ENCODE measurements at regions not wholly inside any gene's neighbourhood (a gene's known extent, or its start where the extent isn't known, plus 50 kb on each side); places are given as distances from the start of the nearest gene placed in this dataset.
"Not testable (repeated sequence)": the region's sequence is repeated elsewhere in the genome, so short reads cannot be mapped to it uniquely, and the experiment has no call there.

DNA sequence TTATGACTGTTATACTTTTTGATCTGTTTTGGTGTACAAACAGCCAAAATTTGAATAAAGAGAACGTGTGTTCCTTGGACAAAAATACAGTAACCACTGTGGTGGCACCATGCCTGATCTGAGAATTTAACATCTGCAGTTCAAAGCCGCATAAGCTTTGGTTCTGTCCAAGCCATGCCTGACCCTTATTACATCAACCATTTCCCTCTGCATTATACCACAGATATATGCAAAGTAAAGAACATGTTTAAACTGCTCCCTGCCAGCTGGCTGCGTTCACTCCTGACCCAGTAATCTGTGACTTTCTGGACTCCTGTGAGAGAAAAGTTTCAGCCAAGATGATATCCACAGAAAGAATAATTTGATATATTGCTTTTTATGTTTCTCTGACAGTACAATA lies 890.5 kb upstream of the ANO3 start:
- in situ Hi-C loops (cut with HindIII; ENCODE audit: low pct_unique_long_range_greater_than_20kb, low sequenced_read_pairs) = no loop called here
- no peak for DNase-seq (ENCODE audit: low read depth, low spot score)

DNA sequence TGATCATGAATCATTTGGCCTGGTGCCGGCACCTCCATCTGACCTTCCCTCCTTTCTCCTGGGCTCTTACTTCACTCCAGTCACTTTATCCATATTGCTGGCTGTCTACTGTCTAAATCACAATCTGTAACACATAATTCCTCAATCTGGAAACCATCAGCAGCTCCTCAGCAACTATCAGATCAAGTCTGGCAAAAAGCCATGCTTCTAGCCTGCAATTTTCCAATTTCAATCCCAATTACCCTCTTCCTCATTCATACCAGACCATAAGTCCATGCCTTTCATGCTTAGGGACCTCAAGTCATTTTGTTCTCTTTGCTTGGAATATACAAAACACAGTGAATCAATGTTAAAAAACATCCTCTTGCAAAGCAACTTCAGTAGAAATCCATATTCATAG lies 882.8 kb upstream of the ANO3 start:
- in situ Hi-C loops (cut with HindIII; ENCODE audit: low pct_unique_long_range_greater_than_20kb, low sequenced_read_pairs) = no loop called here
- DNase-seq (ENCODE audit: low read depth, low spot score) = no peak

DNA sequence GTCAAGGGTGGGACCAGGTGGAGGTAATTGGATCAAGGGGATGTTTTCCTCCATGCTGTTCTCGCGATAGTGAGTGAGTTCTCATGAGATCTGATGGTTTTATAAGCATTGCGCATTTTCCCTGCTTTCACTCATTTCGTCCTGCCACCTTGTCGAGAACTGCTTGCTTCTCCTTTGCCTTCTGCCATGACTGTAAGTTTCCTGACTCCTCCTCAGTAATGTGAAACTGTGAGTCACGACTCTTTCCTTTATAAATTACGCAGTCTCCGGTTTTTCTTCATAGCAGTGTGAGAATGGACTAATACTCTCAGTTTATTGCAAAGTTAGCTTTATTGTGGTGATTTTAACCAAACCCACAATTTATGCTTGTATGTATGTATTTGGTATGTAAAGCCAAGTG lies 878.5 kb upstream of the ANO3 start:
- DNase-seq (ENCODE audit: low read depth, low spot score) = peak; percentile 6
- in situ Hi-C loops (cut with HindIII; ENCODE audit: low pct_unique_long_range_greater_than_20kb, low sequenced_read_pairs) = no loop called here

DNA sequence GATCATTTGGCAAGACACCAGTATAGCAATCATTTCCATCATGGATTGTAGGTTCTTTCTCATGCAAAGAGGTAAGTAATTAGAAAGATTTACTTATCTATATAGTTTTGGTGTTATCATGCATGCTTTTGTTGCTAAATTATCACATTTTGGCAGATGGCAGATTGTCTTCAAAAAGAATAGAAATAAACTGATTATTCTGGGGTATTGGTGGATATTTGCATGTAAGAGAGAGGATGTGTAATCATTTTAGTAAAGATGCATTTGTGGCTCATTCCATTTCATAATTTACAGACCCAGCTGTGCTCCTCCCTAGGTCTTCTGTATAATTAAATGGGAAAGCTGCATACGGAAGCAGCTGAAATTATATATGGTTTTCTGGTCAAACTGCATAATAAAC lies 875.7 kb upstream of the ANO3 start:
- in situ Hi-C loops (cut with HindIII; ENCODE audit: low pct_unique_long_range_greater_than_20kb, low sequenced_read_pairs) = no loop called here
- no peak for DNase-seq (ENCODE audit: low read depth, low spot score)

DNA sequence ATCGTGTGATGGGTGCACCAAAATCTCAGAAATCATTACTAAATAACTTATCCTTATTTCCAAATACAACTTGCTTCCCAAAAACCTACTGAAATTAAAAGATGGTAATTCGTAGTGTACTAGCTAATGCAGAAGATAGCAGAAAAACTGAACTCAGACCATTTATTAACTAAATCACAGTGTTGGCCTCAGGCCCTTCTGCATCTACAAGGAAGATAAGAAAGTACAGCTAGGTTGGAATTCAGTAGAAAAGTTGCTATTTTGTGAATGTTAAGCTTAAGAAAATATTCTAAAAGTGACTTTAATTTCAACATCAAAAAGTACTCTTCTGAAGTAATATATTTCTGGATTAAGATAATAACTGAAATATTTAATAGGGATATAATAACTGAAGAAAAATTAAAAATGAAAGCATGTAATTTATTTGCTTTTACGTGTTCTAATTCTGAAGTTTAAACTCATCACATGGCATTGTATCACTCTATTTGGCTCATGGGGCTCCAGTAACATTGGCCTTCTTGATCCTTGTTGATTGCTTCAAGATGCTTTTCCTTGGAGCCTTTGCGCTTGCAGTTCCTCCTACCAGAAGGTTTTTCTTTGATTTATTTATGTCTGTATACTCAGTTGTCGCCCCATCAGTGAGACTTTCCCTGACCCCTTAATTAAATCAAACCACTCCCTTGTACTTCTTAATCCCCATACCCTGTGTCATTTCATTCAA lies 847.9 kb upstream of the ANO3 start:
- no peak for DNase-seq (ENCODE audit: low read depth, low spot score)
- in situ Hi-C loops (cut with HindIII; ENCODE audit: low pct_unique_long_range_greater_than_20kb, low sequenced_read_pairs) = no loop called here

DNA sequence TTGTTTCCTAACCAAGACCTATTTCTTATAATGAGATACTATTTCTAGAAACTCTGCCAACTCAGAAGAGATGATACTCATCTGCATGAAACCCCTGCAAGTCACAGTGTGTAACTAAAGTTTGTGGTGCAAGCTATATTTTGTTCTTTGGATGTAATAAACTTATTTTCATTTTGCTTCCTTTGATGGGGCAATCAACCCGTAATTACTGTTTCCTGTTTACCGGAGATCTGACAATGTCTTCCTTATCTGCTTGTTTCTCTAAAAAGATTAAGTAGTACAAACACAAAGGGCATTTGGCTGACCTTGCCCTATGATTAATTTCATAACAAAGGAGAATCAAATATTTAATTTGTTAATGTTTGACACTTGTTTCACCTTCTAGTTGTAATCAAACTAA lies 846.6 kb upstream of the ANO3 start:
- DNase-seq (ENCODE audit: low read depth, low spot score) = peak; percentile 1
- in situ Hi-C loops (cut with HindIII; ENCODE audit: low pct_unique_long_range_greater_than_20kb, low sequenced_read_pairs) = no loop called here

DNA sequence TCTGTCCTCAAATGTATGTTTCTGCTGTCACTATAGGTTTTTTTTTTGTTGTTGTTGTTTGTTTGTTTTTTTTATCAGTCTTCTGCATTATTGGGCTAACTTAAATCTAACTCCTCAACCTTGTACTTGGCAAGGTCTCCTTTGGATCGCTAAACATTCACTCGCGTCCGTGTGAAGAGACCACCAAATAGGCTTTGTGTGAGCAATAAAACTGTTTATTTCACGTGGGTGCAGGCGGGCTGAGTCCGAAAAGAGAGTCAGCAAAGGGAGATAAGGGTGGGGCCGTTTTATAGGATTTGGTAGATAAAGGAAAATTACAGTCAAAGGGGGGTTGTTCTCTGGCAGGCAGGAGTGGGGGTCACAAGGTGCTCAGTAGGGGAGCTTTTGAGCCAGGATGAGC lies 845.6 kb upstream of the ANO3 start:
- in situ Hi-C loops (cut with HindIII; ENCODE audit: low pct_unique_long_range_greater_than_20kb, low sequenced_read_pairs); DNase-seq (ENCODE audit: low read depth, low spot score): not testable (repeated sequence)

DNA sequence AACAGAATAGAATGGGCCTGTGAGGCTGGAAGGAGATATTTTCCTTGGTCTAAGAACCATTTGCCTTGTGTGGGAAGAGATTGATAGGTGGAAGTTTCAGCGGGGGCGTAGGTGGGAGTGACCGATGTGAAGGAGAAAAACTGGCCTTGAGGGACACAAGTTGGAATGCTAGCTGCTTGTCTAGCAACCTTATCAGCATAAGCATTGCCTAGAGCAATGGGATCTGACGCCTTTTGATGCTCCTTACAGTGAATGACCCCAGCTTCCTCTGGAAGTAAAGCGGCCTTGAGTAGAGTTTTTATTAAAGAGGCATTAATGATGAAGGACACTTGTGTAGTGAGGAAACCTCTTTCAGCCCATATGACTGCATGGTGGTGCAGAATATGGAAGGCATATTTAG lies 843.8 kb upstream of the ANO3 start:
- DNase-seq (ENCODE audit: low read depth, low spot score); in situ Hi-C loops (cut with HindIII; ENCODE audit: low pct_unique_long_range_greater_than_20kb, low sequenced_read_pairs): not testable (repeated sequence)

DNA sequence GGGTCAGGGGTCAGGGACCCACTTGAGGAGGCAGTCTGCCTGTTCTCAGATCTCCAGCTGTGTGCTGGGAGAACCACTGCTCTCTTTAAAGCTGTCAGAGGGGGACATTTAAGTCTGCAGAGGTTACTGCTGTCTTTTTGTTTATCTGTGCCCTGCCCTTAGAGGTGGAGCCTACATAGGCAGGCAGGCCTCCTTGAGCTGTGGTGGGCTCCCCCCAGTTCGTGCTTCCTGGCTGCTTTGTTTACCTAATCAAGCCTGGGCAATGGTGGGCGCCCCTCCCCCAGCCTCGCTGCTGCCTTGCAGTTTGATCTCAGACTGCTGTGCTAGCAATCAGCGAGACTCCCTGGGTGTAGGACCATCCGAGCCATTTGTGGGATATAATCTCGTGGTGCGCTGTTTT lies 830.5 kb upstream of the ANO3 start:
- DNase-seq (ENCODE audit: low read depth, low spot score); in situ Hi-C loops (cut with HindIII; ENCODE audit: low pct_unique_long_range_greater_than_20kb, low sequenced_read_pairs): not testable (repeated sequence)

DNA sequence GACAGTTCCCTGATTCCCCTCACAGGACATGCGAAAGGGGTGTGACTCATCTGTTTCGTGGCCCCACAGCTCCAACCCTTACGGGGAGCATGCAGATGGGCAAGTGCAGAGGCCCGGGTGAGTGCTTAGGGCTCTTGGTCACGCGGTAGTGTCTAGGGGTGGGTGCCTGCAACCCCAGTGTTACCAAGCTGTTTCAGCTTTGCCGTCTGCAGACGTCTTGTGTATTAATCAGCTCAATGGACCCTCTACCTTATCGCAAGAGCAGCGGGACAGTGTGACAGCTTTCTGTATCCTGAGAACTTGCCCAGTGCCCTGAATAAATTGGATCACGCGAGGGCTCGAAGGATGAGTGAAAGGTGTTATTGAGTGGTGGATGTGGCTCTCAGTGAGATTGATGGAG lies 816.4 kb upstream of the ANO3 start:
- no peak for DNase-seq (ENCODE audit: low read depth, low spot score)
- in situ Hi-C loops (cut with HindIII; ENCODE audit: low pct_unique_long_range_greater_than_20kb, low sequenced_read_pairs) = no loop called here

DNA sequence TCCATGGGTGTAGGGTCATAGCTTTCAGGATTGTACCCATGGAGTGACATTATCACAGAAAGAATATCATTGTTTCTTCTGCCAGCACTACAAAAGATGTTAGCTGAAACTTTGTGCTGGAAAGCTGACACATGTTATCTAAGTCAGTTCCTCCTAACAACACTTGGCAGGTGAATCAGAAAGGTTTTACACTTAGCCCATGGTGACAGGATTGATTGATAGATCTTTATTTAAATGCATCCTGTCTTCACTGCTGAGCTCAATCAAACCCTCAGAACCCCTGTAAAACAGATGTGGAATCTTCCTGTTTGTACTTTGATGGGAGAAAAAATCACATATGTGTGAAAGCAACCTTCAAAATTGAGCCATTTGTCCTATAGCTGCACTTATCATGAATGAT lies 811.5 kb upstream of the ANO3 start:
- in situ Hi-C loops (cut with HindIII; ENCODE audit: low pct_unique_long_range_greater_than_20kb, low sequenced_read_pairs) = no loop called here
- DNase-seq (ENCODE audit: low read depth, low spot score) = no peak

DNA sequence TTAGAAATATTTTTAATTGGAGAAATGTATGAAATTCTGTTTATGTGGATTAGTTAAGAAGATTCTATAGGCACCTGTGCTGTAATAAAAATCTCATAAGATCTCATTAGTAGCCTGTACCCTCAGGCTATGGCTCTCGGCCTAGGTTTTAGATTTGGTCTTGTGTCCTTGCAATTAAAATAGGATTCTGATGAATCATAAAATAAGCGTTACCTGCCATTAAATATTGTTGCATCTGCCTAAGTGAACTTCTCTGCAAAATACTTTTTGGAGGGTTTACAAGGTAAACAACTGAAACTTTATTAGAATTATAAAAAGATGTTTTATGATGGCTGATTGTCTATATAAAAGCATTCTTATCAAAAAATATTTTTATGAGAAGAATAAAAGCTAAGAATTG lies 804.1 kb upstream of the ANO3 start:
- in situ Hi-C loops (cut with HindIII; ENCODE audit: low pct_unique_long_range_greater_than_20kb, low sequenced_read_pairs) = no loop called here
- no peak for DNase-seq (ENCODE audit: low read depth, low spot score)

DNA sequence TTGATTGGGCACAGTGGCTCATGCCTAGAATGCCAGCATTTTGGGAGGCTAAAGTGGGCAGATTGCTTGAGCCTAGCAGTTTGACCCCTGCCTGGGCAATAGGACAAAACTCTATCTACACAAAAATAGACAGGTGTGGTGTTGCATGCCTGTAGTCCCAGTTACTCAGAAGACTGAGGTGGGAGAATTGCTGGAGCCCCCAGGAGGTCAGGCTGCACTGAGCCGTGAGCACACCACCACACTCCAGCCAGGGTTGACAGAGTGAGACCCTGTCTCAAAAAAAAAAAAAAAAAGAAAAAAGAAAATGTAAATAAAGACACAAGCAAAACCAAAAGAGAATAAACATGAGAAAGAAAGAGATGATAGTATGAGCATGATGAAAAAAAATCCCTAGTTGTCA lies 802.4 kb upstream of the ANO3 start:
- in situ Hi-C loops (cut with HindIII; ENCODE audit: low pct_unique_long_range_greater_than_20kb, low sequenced_read_pairs) = no loop called here
- DNase-seq (ENCODE audit: low read depth, low spot score) = no peak

DNA sequence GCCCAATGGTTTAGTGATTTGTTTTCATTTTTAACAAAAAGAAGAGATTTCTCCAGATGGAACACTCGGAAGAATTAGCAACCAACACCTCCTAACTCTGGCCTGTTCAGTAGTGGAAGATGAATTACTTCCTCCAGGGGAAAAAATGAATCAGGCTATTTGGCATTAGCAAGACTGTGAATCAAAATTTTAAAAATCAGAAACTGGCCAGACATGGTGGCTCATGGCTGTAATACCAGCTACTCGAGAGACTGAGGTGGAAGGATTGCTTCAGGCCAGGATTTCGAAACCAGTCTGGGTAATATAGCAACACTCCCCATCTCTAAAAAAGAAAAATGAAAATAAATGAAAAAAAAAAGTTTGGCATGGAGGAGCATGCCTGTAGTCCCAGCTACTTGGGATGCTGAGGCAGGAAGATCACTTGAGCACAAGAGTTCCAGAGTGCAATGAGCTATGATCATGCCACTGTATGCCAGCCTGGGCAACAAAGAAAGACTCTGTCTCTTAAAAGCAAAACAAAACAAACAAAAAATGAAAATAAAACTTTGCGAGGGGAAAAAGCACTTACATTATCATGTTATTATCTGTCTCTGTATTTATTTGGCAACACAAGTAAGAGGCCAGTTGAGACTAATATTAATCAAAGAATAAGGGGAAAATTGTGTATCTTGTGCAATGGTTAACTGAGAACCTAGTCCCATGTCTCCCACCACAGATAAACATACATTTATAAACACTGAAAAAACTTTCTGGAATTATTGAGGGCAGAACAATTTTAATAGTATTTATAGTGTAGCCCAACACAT lies 796.3 kb upstream of the ANO3 start:
- in situ Hi-C loops (cut with HindIII; ENCODE audit: low pct_unique_long_range_greater_than_20kb, low sequenced_read_pairs) = no loop called here
- no peak for DNase-seq (ENCODE audit: low read depth, low spot score)

DNA sequence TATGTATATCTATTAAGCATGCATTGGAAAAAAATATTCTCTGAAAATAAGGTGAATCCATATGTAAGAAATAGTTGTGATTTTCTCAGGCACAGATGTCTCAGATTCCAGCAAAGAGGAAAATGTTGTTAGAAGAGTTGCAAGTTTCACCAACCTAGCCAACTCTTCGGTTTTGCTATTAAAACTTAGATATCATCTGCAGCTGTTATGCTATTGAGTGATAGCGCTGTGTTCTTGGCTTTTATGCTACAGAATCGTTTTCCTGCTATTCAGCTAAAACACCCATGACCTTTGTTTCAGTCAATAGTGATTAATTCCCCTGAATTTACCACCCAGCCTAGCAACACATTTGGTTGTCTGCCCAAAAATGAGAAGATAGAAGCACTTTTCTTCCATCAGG lies 795.6 kb upstream of the ANO3 start:
- no peak for DNase-seq (ENCODE audit: low read depth, low spot score)
- in situ Hi-C loops (cut with HindIII; ENCODE audit: low pct_unique_long_range_greater_than_20kb, low sequenced_read_pairs) = no loop called here

DNA sequence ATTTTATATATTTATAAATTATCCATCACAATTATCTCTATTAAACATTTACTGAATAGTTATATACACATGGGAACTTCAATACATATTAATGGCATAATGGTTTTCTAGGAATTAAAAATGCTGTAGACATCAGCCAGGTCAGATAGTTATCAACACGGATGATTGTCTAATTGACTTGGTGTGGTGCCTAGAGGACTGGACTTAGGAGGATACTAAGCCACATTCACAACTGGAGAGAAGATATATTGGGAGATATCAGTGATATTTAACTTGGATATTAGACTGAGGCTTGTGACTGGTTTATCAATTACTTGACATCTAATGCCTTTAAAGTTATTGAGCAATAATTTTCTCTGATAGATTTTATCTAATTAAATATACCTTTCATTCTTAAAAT lies 794.5 kb upstream of the ANO3 start:
- in situ Hi-C loops (cut with HindIII; ENCODE audit: low pct_unique_long_range_greater_than_20kb, low sequenced_read_pairs) = no loop called here
- DNase-seq (ENCODE audit: low read depth, low spot score) = no peak

DNA sequence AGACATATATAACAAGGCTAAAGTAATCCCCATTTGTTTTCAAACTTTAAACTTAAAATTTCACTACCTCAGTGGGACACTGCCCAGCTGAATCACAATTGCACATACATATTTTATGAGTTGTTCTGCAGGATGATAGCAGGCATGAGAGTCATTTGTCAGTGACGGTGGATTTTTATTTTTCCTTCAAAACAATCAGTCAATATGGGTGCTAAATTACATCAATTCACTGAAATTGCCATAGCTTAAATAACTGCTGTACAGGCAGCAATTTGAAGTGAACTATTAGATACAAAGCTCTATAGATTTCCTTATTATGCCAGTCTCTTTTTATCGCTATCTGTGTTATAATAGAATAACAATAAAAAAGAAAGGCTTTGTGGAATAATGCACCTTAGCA lies 784.6 kb upstream of the ANO3 start:
- in situ Hi-C loops (cut with HindIII; ENCODE audit: low pct_unique_long_range_greater_than_20kb, low sequenced_read_pairs) = no loop called here
- no peak for DNase-seq (ENCODE audit: low read depth, low spot score)

DNA sequence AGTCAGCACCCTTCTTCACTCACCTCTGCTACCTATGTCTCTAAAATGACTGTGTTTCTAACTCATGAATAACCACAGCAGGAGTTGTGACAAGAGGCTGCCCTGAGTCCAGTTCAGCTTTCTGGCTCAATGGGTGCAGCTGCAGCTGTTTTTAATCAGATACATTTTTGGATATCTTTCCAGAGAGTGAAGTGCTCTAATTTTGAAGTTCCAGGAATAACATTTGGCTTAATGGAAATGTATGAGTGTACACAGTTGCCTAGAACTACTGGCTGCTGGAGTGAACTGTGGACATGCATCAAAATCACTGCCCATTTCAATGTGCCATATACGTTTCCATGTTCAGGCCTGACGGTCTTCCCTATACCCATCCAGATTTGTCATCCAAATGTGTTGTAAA lies 769.5 kb upstream of the ANO3 start:
- no peak for DNase-seq (ENCODE audit: low read depth, low spot score)
- in situ Hi-C loops (cut with HindIII; ENCODE audit: low pct_unique_long_range_greater_than_20kb, low sequenced_read_pairs) = no loop called here

DNA sequence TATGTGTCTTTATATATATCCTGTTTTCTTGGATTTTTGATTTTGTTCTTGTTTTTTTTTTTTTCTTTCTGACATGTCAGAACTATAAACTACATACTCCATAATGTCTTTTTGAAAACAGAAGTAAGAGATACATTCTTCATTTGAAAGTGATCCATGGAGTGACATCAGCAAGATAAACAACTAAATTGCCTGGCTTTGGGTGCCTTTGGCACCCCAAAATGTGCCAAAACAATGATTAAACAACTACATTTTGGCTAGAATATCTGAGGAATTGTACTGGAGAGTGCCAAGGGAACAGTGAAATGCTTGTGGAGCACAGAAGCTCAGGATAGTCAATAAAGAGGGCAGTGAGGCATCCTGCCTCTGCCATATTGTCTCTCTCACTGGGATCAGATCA lies 766.1 kb upstream of the ANO3 start:
- in situ Hi-C loops (cut with HindIII; ENCODE audit: low pct_unique_long_range_greater_than_20kb, low sequenced_read_pairs) = no loop called here

More for the DNA sequence above, 766.1 kb upstream of the ANO3 start:
- DNase-seq (ENCODE audit: low read depth, low spot score) = no peak
